Pancreas (tissue), 10 donors: ENCODE measurements at regions not wholly inside any gene's neighbourhood (a gene's known extent, or its start where the extent isn't known, plus 50 kb on each side); places are given as distances from the start of the nearest gene placed in this dataset.

ENCODE experiments used
- ATAC-seq, 4 donors: fragments of 200-7000 bp; cut with Tn5 transposase; one replicate each; pipeline versions ENCODE4 v1.8.0 to v1.9.1; 2020; ENCODE audit warnings: mild to moderate bottlenecking in 4 of 4, moderate library complexity in 4 of 4
- DNase-seq, 6 donors: peaks; one replicate each; pipeline ENCODE4 v3.0.0-alpha.2; 2020
- FAIRE-seq: peaks from 2 replicates; lab custom pipeline; 2012; peaks lifted over from hg19 to GRCh38; lab: Jason Lieb, UNC
- H3K27ac ChIP-seq, 4 donors: fragments of 200-600 bp; sonication (generic); 1 replicate in 3 of 4; 2 replicates in 1 of 4; pipeline versions ENCODE4 v1.5.0 to v1.8.0; 2020
- H3K27me3 ChIP-seq, 4 donors: fragments of 200-600 bp; one replicate each; pipeline ENCODE4 v1.8.0; 2021
- H3K36me3 ChIP-seq, 3 donors: fragments of 200-600 bp; sonication (generic) in 1 of 3; one replicate each; pipeline versions ENCODE4 v1.5.0 to v1.8.0; 2020 to 2021
- H3K4me1 ChIP-seq, 3 donors: fragments of 200-600 bp; one replicate each; pipeline ENCODE4 v1.8.0; 2021
- H3K4me3 ChIP-seq, 4 donors: fragments of 200-600 bp; sonication (generic) in 2 of 4; one replicate each; pipeline versions ENCODE4 v1.5.0 to v1.8.0; 2020 to 2021
- H3K9me3 ChIP-seq, 4 donors: fragments of 200-600 bp; one replicate each; pipeline ENCODE4 v1.8.0; 2021
- WGBS, 2 donors: extraction: QIAGEN DNeasy Blood & Tissue Kit; methylation state at CpG; one replicate each; pipeline ENCODE4 v1.1.7; 2013; 5-methylcytosine and 5-hydroxymethylcytosine counted together
- intact Hi-C, 3 donors: fragments of 100-400 bp; cut with DNase I; formaldehyde crosslinking; loops; one replicate each; pipeline versions ENCODE4 v1.11.1 to v1.14.2; 2022
- TF ChIP-seq, protein P1 (sequence below), 4 donors: fragments of 200-600 bp; sonication (generic) in 3 of 4; IDR thresholded peaks; one replicate each; pipeline versions ENCODE4 v1.5.0 to v1.8.0; 2021; ENCODE audit warnings: antibody characterized with exemption in 4 of 4
- donor health status: healthy with polysubstance abuse.
- donor health status: DM: no; HTN: no; CAD: no; lungs with moderate emphysema.
- donor health status: DM: no; HTN: no; CAD: no.
- donor health status: control.
- donor health status: control.
- donor health status: Bipolar disorder and iron deficiency.
- donor health status: DM: yes; HTN: yes; CAD: no.
- donor health status: DM: no; HTN: no; CAD: no.
- donor health status: DM: no; HTN: no; CAD: no.
- donor health status: DM: yes; HTN: yes; CAD: no.

DNA sequence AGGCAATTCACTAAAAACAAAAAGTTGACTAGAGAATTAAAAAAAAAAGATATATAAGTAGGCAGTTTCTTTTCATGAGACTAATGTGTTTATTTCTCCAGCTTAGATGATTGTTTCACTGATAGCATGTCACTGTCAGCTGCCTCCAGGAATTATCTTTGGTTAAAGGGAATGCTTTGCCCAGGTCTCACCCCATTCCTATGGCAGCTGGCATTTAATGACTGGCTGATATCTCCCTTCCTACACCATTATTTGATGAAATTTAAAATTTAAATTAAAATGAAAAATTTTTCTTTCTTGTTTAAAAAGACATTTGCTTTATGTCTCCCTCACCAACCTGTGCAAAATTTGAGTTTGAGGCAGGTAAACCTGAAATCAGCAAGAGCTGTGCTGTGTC is 214.5 kb upstream of the PRSS1 start:
- TF ChIP-seq, protein P1, sequence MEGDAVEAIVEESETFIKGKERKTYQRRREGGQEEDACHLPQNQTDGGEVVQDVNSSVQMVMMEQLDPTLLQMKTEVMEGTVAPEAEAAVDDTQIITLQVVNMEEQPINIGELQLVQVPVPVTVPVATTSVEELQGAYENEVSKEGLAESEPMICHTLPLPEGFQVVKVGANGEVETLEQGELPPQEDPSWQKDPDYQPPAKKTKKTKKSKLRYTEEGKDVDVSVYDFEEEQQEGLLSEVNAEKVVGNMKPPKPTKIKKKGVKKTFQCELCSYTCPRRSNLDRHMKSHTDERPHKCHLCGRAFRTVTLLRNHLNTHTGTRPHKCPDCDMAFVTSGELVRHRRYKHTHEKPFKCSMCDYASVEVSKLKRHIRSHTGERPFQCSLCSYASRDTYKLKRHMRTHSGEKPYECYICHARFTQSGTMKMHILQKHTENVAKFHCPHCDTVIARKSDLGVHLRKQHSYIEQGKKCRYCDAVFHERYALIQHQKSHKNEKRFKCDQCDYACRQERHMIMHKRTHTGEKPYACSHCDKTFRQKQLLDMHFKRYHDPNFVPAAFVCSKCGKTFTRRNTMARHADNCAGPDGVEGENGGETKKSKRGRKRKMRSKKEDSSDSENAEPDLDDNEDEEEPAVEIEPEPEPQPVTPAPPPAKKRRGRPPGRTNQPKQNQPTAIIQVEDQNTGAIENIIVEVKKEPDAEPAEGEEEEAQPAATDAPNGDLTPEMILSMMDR (IDR thresholded peaks at IDR 0.05) = no peak
- H3K9me3 ChIP-seq = no peaks in the 10 kb centered on the region
- no peaks in the 10 kb centered on the region for H3K27me3 ChIP-seq
- no peak for ATAC-seq
- no peaks in the 10 kb centered on the region for H3K4me1 ChIP-seq
- DNase-seq = no peak
- H3K36me3 ChIP-seq = no peaks in the 10 kb centered on the region
- intact Hi-C loops = no loop called here
- H3K27ac ChIP-seq = no peak overlapping the region
- H3K4me3 ChIP-seq = no peak overlapping the region
- FAIRE-seq = no peak

GRCh38 chr7:142533920-142534319 is 215.4 kb upstream of the PRSS1 start:
- ATAC-seq (no peak), DNase-seq (no peak), FAIRE-seq (no peak)
- H3K4me1 ChIP-seq = no peaks in the 10 kb centered on the region
- no peak overlapping the region for H3K4me3 ChIP-seq
- no peaks in the 10 kb centered on the region for H3K9me3 ChIP-seq
- intact Hi-C loops = no loop called here
- no peaks in the 10 kb centered on the region for H3K27me3 ChIP-seq
- H3K27ac ChIP-seq = no peak overlapping the region
- TF ChIP-seq, protein P1 (IDR thresholded peaks at IDR 0.05) = no peak
- 72 to 74% methylated on average over 2 of the region's 2 CpGs for WGBS, 2 donors
- H3K36me3 ChIP-seq = no peaks in the 10 kb centered on the region

DNA sequence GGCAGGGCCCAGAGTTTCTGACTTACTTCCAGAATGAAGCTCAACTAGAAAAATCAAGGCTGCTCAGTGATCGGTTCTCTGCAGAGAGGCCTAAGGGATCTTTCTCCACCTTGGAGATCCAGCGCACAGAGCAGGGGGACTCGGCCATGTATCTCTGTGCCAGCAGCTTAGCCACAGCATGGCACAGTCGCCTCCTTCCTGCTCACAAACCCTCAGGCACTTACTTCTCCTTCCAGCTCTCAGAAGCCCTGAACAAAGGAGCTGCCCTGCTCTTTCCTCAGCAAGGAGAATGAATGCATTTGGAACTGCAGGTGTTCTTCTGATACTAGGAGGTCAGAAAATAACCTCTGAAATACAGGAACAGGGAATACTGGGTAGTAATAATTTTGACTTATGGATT is 219.7 kb upstream of the PRSS1 start:
- 88 to 94% methylated on average over 4 of the region's 4 CpGs for WGBS, 2 donors
- no peak for FAIRE-seq
- no peaks in the 10 kb centered on the region for H3K9me3 ChIP-seq
- TF ChIP-seq, protein P1 (IDR thresholded peaks at IDR 0.05) = no peak
- ATAC-seq = no peak
- intact Hi-C loops = loop anchor here in 1 of 3 donors (10.0 kb wide), 1 partner anchor 255 kb away; no protein-coding TSS in a partner anchor
- no peak overlapping the region for H3K4me3 ChIP-seq
- H3K4me1 ChIP-seq = no peaks in the 10 kb centered on the region
- H3K36me3 ChIP-seq = no peaks in the 10 kb centered on the region
- DNase-seq = no peak
- no peak overlapping the region for H3K27ac ChIP-seq
- no peaks in the 10 kb centered on the region for H3K27me3 ChIP-seq

DNA sequence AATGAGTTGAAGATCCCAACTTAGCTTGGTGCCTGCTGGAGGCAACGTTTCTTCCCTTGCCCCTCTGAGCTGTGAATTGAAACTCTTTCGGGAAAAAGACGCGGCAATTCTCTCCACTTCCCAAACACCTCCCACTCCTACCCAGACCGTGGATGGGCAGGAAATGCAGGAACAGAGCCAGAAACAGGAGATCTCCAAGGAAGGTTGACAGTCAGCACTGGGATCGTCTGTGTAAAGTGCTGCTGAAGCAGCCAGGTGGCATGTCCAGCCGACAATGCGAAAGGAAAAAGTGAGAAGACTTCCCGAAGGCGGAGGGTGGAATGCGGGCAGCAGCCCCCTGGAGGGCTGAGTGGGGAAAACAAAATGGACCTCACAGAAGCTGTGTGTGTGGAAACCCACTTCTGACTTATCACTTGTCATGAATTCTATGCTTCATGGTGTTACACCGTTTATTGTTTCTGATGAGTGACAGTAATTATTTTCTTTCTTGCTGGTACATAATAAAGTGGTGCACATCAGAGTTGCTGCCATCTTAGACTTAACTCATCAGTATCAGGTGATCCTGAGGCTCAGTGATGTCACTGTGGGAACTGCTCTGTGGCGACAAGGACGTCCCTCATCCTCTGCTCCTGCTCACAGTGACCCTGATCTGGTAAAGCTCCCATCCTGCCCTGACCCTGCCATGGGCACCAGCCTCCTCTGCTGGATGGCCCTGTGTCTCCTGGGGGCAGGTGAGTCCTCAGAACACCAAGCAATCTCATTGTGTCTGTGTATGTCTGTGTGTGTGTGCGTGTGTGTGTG is 220.5 kb upstream of the PRSS1 start:
- H3K27ac ChIP-seq = no peak overlapping the region
- ATAC-seq (no peak), DNase-seq (no peak), FAIRE-seq (no peak)
- TF ChIP-seq, protein P1 (IDR thresholded peaks at IDR 0.05) = no peak
- H3K36me3 ChIP-seq = no peaks in the 10 kb centered on the region
- H3K4me3 ChIP-seq = no peak overlapping the region
- no peaks in the 10 kb centered on the region for H3K27me3 ChIP-seq
- H3K4me1 ChIP-seq = no peaks in the 10 kb centered on the region
- H3K9me3 ChIP-seq = no peaks in the 10 kb centered on the region
- WGBS, 2 donors = 63 to 68% methylated on average over 15 of the region's 15 CpGs
- intact Hi-C loops = loop anchor here in 1 of 3 donors (10.0 kb wide), 1 partner anchor 256 kb away; no protein-coding TSS in a partner anchor

- 58 to 59% methylated on average over 9 of the region's 9 CpGs for whole genome bisulfite sequencing, 2 donors
Measured at GRCh38 chr7:142523821-142524460, 225.3 kb upstream of the PRSS1 start.

More at GRCh38 chr7:142523821-142524460, 225.3 kb upstream of the PRSS1 start:
- TF ChIP-seq, protein P1 (IDR thresholded peaks at IDR 0.05) = no peak
- Histone ChIP-seq H3K27ac (no peak overlapping the region), H3K9me3 (no peaks in the 10 kb centered on the region), H3K4me3 (no peak overlapping the region), H3K36me3 (no peaks in the 10 kb centered on the region), H3K27me3 (no peaks in the 10 kb centered on the region), H3K4me1 (no peaks in the 10 kb centered on the region)
- FAIRE-seq (no peak), DNase-seq (no peak), ATAC-seq (no peak)
- intact Hi-C loops = loop anchor here in 1 of 3 donors (10.0 kb wide), 1 partner anchor 261 kb away; no protein-coding TSS in a partner anchor
